Spleen (tissue), 11 donors: ENCODE measurements at regions not wholly inside any gene's neighbourhood (a gene's known extent, or its start where the extent isn't known, plus 50 kb on each side); places are given as distances from the start of the nearest gene placed in this dataset.

Source experiments
- DNase-seq: peaks from one replicate; pipeline ENCODE4 v3.0.0-alpha.2; 2020
- H3K27ac ChIP-seq, 8 donors: fragments of 200-600 bp; sonication (generic) in 7 of 8; 1 replicate in 4 of 8; 2 replicates in 4 of 8; pipeline versions ENCODE4 v1.5.0 to v1.8.0; 2016 to 2021; ENCODE audit warnings: inconsistent platforms in 4 of 8, mild to moderate bottlenecking in 4 of 8, moderate library complexity in 1 of 8
- H3K27me3 ChIP-seq, 7 donors: fragments of 200-600 bp; sonication (generic) in 6 of 7; replicated peaks in 1 of 7; 1 replicate in 4 of 7; 2 replicates in 3 of 7; pipeline versions ENCODE4 v1.5.0 to v1.8.0; 2016 to 2021; ENCODE audit warnings: inconsistent platforms in 3 of 7, mild to moderate bottlenecking in 1 of 7
- H3K36me3 ChIP-seq, 6 donors: fragments of 200-600 bp; sonication (generic) in 5 of 6; 1 replicate in 4 of 6; 2 replicates in 2 of 6; pipeline versions ENCODE4 v1.5.0 to v1.8.0; 2016 to 2021; ENCODE audit warnings: inconsistent platforms in 2 of 6
- H3K4me1 ChIP-seq, 6 donors: fragments of 200-600 bp; sonication (generic) in 5 of 6; 1 replicate in 3 of 6; 2 replicates in 3 of 6; pipeline versions ENCODE4 v1.5.0 to v1.8.0; 2016 to 2021; ENCODE audit warnings: inconsistent platforms in 3 of 6
- H3K4me3 ChIP-seq, 8 donors: fragments of 200-600 bp; sonication (generic) in 7 of 8; 1 replicate in 4 of 8; 2 replicates in 4 of 8; pipeline versions ENCODE4 v1.5.0 to v1.8.0; 2016 to 2021; ENCODE audit warnings: inconsistent platforms in 4 of 8, mild to moderate bottlenecking in 4 of 8, moderate library complexity in 2 of 8
- H3K9me3 ChIP-seq, 8 donors: fragments of 200-600 bp; sonication (generic) in 7 of 8; 1 replicate in 4 of 8; 2 replicates in 4 of 8; pipeline versions ENCODE4 v1.5.0 to v1.8.0; 2016 to 2021; ENCODE audit warnings: inconsistent platforms in 4 of 8
- CTCF ChIP-seq, 11 experiments: fragments of 200-600 bp in 7 of 11; fragments of 450-650 bp in 4 of 11; sonication (generic) in 4 of 11; IDR thresholded peaks in 8 of 11; conservative IDR thresholded peaks in 3 of 11; 1 replicate in 7 of 11; 2 replicates in 4 of 11; pipeline versions ENCODE4 v1.4.0 to v1.8.0; 2016 to 2021; ENCODE audit warnings: antibody characterized with exemption in 11 of 11, inconsistent platforms in 4 of 11, mild to moderate bottlenecking in 1 of 11
- POLR2A ChIP-seq, 3 donors: fragments of 450-650 bp; IDR thresholded peaks; one replicate each; pipeline ENCODE4 v1.5.1; 2017; ENCODE audit warnings: antibody characterized with exemption in 3 of 3, mild to moderate bottlenecking in 1 of 3
- POLR2AphosphoS5 ChIP-seq, 3 donors: sonication (generic); formaldehyde crosslinking; IDR thresholded peaks; one replicate each; pipeline ENCODE4 v1.5.1; 2017; ENCODE audit warnings: antibody characterized with exemption in 3 of 3
- WGBS, 5 donors: extraction: QIAGEN DNeasy Blood & Tissue Kit in 3 of 5; methylation state at CpG; one replicate each; pipeline versions ENCODE4 v1.1.5 to v1.1.7; 2013 to 2018; 5-methylcytosine and 5-hydroxymethylcytosine counted together
- intact Hi-C: fragments of 100-400 bp; cut with DNase I; formaldehyde crosslinking; loops from one replicate; pipeline ENCODE4 v1.15.0; 2023; ENCODE audit warnings: low total_unique reads
- donor health status: healthy with polysubstance abuse.
- donor health status: DM: no; HTN: no; CAD: no; lungs with moderate emphysema.
- donor health status: DM: no; HTN: no; CAD: no.
- donor health status: Bipolar disorder and iron deficiency.
- donor health status: healthy.
- donor health status: DM: no; HTN: no; CAD: no.
- donor health status: DM: yes; HTN: yes; CAD: no.

- H3K4me3 ChIP-seq = no peak overlapping the region
- no peak for TF ChIP-seq POLR2A (IDR thresholded peaks at IDR 0.05)
- no peak for TF ChIP-seq POLR2AphosphoS5 (IDR thresholded peaks at IDR 0.05)
- no peak for TF ChIP-seq CTCF (IDR thresholded peaks at IDR 0.05 in 8 of 11, conservative IDR thresholded peaks at IDR 0.05 in 3 of 11)
- intact Hi-C loops = no loop called here
- no peaks in the 10 kb centered on the region for H3K36me3 ChIP-seq
- H3K9me3 ChIP-seq = peaks cover 0 to 4% (median 0%) of the 10 kb centered on the region in 8 donors
- no peaks in the 10 kb centered on the region for H3K27me3 ChIP-seq
- no peaks in the 10 kb centered on the region for H3K4me1 ChIP-seq
- no peak for DNase-seq
- no peak overlapping the region for H3K27ac ChIP-seq
These were observed 957.1 kb downstream of the PCDH18 start for GRCh38 chr4:136575146-136575545.

GRCh38 chr4:136573460-136573859, 958.8 kb downstream of the PCDH18 start:
- Histone ChIP-seq H3K27me3 (no peaks in the 10 kb centered on the region), H3K9me3 (no peaks in the 10 kb centered on the region), H3K4me1 (no peaks in the 10 kb centered on the region), H3K27ac (no peak overlapping the region), H3K4me3 (no peak overlapping the region), H3K36me3 (no peaks in the 10 kb centered on the region)
- intact Hi-C loops = no loop called here
- no peak for DNase-seq
- TF ChIP-seq CTCF (IDR thresholded peaks at IDR 0.05 in 8 of 11, conservative IDR thresholded peaks at IDR 0.05 in 3 of 11) = no peak
- no peak for TF ChIP-seq POLR2AphosphoS5 (IDR thresholded peaks at IDR 0.05)
- 60 to 78% (median 68%) methylated on average over 4 of the region's 4 CpGs for WGBS, 5 donors

GRCh38 chr4:136571315-136571714, 961.0 kb downstream of the PCDH18 start:
- no peak overlapping the region for H3K4me3 ChIP-seq
- no peaks in the 10 kb centered on the region for H3K27me3 ChIP-seq
- H3K27ac ChIP-seq = no peak overlapping the region
- 47 to 65% (median 53%) methylated on average over 3 of the region's 3 CpGs for WGBS, 5 donors
- no peaks in the 10 kb centered on the region for H3K9me3 ChIP-seq
- no peaks in the 10 kb centered on the region for H3K4me1 ChIP-seq
- TF ChIP-seq POLR2A (IDR thresholded peaks at IDR 0.05) = no peak
- TF ChIP-seq CTCF (IDR thresholded peaks at IDR 0.05 in 8 of 11, conservative IDR thresholded peaks at IDR 0.05 in 3 of 11) = no peak
- no peak for TF ChIP-seq POLR2AphosphoS5 (IDR thresholded peaks at IDR 0.05)
- DNase-seq = no peak
- no peaks in the 10 kb centered on the region for H3K36me3 ChIP-seq
- intact Hi-C loops = no loop called here

GRCh38 chr4:136562834-136563233, 969.5 kb downstream of the PCDH18 start:
- intact Hi-C loops = no loop called here

More at GRCh38 chr4:136562834-136563233, 969.5 kb downstream of the PCDH18 start:
- Histone ChIP-seq H3K4me3 (no peak overlapping the region), H3K9me3 (no peaks in the 10 kb centered on the region), H3K27me3 (no peaks in the 10 kb centered on the region), H3K36me3 (no peaks in the 10 kb centered on the region), H3K4me1 (no peaks in the 10 kb centered on the region), H3K27ac (no peak overlapping the region)
- no peak for DNase-seq
- WGBS, 5 donors = 62 to 84% (median 77%) methylated on average over 1 of the region's 1 CpG
- TF ChIP-seq POLR2AphosphoS5 (IDR thresholded peaks at IDR 0.05) = no peak
- no peak for TF ChIP-seq POLR2A (IDR thresholded peaks at IDR 0.05)
- no peak for TF ChIP-seq CTCF (IDR thresholded peaks at IDR 0.05 in 8 of 11, conservative IDR thresholded peaks at IDR 0.05 in 3 of 11)
